Stimulated activated naive CD8-positive, alpha-beta T cell treated with anti-CD3 and anti-CD28 coated beads, Interleukin-15, Interleukin-2, amounts not matched to agents 100 ng/mL and 50 ng/mL, for 24 hours (primary cell): ENCODE measurements at regions not wholly inside any gene's neighbourhood (a gene's known extent, or its start where the extent isn't known, plus 50 kb on each side); places are given as distances from the start of the nearest gene placed in this dataset.
A peak's percentile ranks its signal among the peaks of the same experiment; 100 is the strongest.
"Not testable (repeated sequence)": the region's sequence is repeated elsewhere in the genome, so short reads cannot be mapped to it uniquely, and the experiment has no call there.

ENCODE experiments used
- H3K27ac Mint-ChIP-seq: one replicate; pipeline ENCODE4 v1.8.0; 2021; ENCODE audit warnings: mild to moderate bottlenecking, mixed read lengths
- H3K27me3 Mint-ChIP-seq: one replicate; pipeline ENCODE4 v1.8.0; 2021; ENCODE audit warnings: mixed read lengths
- H3K36me3 Mint-ChIP-seq: one replicate; pipeline ENCODE4 v1.8.0; 2021; ENCODE audit warnings: low read depth, mixed read lengths
- H3K4me1 Mint-ChIP-seq: one replicate; pipeline ENCODE4 v1.8.0; 2021; ENCODE audit warnings: low read depth, mixed read lengths
- H3K4me3 Mint-ChIP-seq: one replicate; pipeline ENCODE4 v1.8.0; 2021; ENCODE audit warnings: mild to moderate bottlenecking, mixed read lengths
- H3K9me3 Mint-ChIP-seq: one replicate; pipeline ENCODE4 v1.8.0; 2021; ENCODE audit warnings: mixed read lengths

- Mint-ChIP-seq H3K4me3 (no peak overlapping the region), H3K9me3 (no peaks in the 10 kb centered on the region), H3K27ac (peak overlapping the region; percentile 41), H3K4me1 (peaks cover 25% of the 10 kb centered on the region), H3K27me3 (no peaks in the 10 kb centered on the region), H3K36me3 (no peaks in the 10 kb centered on the region)
Measured at GRCh38 chr7:27032839-27033238, 63.0 kb downstream of the HOXA1 start.

- Mint-ChIP-seq H3K27ac (peak overlapping the region; percentile 84), H3K4me1 (peaks cover 25% of the 10 kb centered on the region), H3K27me3 (no peaks in the 10 kb centered on the region), H3K36me3 (no peaks in the 10 kb centered on the region), H3K9me3 (no peaks in the 10 kb centered on the region), H3K4me3 (peak overlapping the region; percentile 45)
Measured at GRCh38 chr7:27031289-27032172, 64.3 kb downstream of the HOXA1 start.

- no peak overlapping the region for H3K27ac Mint-ChIP-seq
- no peaks in the 10 kb centered on the region for H3K27me3 Mint-ChIP-seq
- H3K36me3 Mint-ChIP-seq = no peaks in the 10 kb centered on the region
- no peaks in the 10 kb centered on the region for H3K9me3 Mint-ChIP-seq
- no peak overlapping the region for H3K4me3 Mint-ChIP-seq
- peaks cover 25% of the 10 kb centered on the region for H3K4me1 Mint-ChIP-seq
Measured at GRCh38 chr7:27030393-27031050, 65.3 kb downstream of the HOXA1 start.

GRCh38 chr7:27025270-27025669, 70.5 kb downstream of the HOXA1 start:
- no peaks in the 10 kb centered on the region for H3K9me3 Mint-ChIP-seq

GRCh38 chr7:27010068-27010467, 85.7 kb downstream of the HOXA1 start:
- no peaks in the 10 kb centered on the region for H3K4me1 Mint-ChIP-seq
- no peak overlapping the region for H3K4me3 Mint-ChIP-seq
- H3K27me3 Mint-ChIP-seq = peaks cover 41% of the 10 kb centered on the region
- H3K27ac Mint-ChIP-seq = no peak overlapping the region
- H3K36me3 Mint-ChIP-seq = peaks cover 11% of the 10 kb centered on the region
- peaks cover 24% of the 10 kb centered on the region for H3K9me3 Mint-ChIP-seq

More at GRCh38 chr7:27025270-27025669, 70.5 kb downstream of the HOXA1 start:
- H3K27me3 Mint-ChIP-seq = peaks cover 3% of the 10 kb centered on the region
- no peak overlapping the region for H3K27ac Mint-ChIP-seq
- no peaks in the 10 kb centered on the region for H3K36me3 Mint-ChIP-seq
- H3K4me3 Mint-ChIP-seq = no peak overlapping the region
- H3K4me1 Mint-ChIP-seq = no peaks in the 10 kb centered on the region

GRCh38 chr7:27000496-27000895, 95.3 kb downstream of the HOXA1 start:
- H3K36me3 Mint-ChIP-seq = no peaks in the 10 kb centered on the region
- H3K27me3 Mint-ChIP-seq = no peaks in the 10 kb centered on the region
- no peaks in the 10 kb centered on the region for H3K4me1 Mint-ChIP-seq
- no peaks in the 10 kb centered on the region for H3K9me3 Mint-ChIP-seq
- H3K4me3 Mint-ChIP-seq = no peak overlapping the region
- no peak overlapping the region for H3K27ac Mint-ChIP-seq

GRCh38 chr7:26998284-26998683, 97.5 kb downstream of the HOXA1 start:
- H3K9me3 Mint-ChIP-seq, H3K4me1 Mint-ChIP-seq, H3K4me3 Mint-ChIP-seq, H3K27me3 Mint-ChIP-seq, H3K36me3 Mint-ChIP-seq, H3K27ac Mint-ChIP-seq: not testable (repeated sequence)

GRCh38 chr7:26995666-26996065, 100.1 kb downstream of the HOXA1 start:
- Mint-ChIP-seq H3K4me3 (no peak overlapping the region), H3K27ac (no peak overlapping the region), H3K27me3 (peaks cover 3% of the 10 kb centered on the region), H3K9me3 (no peaks in the 10 kb centered on the region), H3K36me3 (no peaks in the 10 kb centered on the region), H3K4me1 (no peaks in the 10 kb centered on the region)

- Mint-ChIP-seq H3K27ac (no peak overlapping the region), H3K36me3 (no peaks in the 10 kb centered on the region), H3K4me1 (no peaks in the 10 kb centered on the region), H3K4me3 (no peak overlapping the region), H3K27me3 (peaks cover 3% of the 10 kb centered on the region), H3K9me3 (no peaks in the 10 kb centered on the region)
Measured at GRCh38 chr7:26993816-26994810, 101.7 kb downstream of the HOXA1 start.

- Mint-ChIP-seq H3K4me3 (no peak overlapping the region), H3K9me3 (no peaks in the 10 kb centered on the region), H3K36me3 (no peaks in the 10 kb centered on the region), H3K4me1 (no peaks in the 10 kb centered on the region), H3K27ac (no peak overlapping the region), H3K27me3 (peaks cover 3% of the 10 kb centered on the region)
Measured at GRCh38 chr7:26992670-26993069, 103.1 kb downstream of the HOXA1 start.

- H3K4me1 Mint-ChIP-seq = no peaks in the 10 kb centered on the region
- no peak overlapping the region for H3K27ac Mint-ChIP-seq
- H3K4me3 Mint-ChIP-seq = no peak overlapping the region
- H3K36me3 Mint-ChIP-seq = no peaks in the 10 kb centered on the region
- no peaks in the 10 kb centered on the region for H3K9me3 Mint-ChIP-seq
- peaks cover 3% of the 10 kb centered on the region for H3K27me3 Mint-ChIP-seq
Measured at GRCh38 chr7:26991796-26992195, 104.0 kb downstream of the HOXA1 start.

- no peaks in the 10 kb centered on the region for H3K4me1 Mint-ChIP-seq
- H3K36me3 Mint-ChIP-seq = no peaks in the 10 kb centered on the region
Measured at GRCh38 chr7:26989897-26990670, 105.7 kb downstream of the HOXA1 start.

GRCh38 chr7:26988836-26989374, 106.9 kb downstream of the HOXA1 start:
- Mint-ChIP-seq H3K9me3 (no peaks in the 10 kb centered on the region), H3K4me1 (no peaks in the 10 kb centered on the region), H3K36me3 (no peaks in the 10 kb centered on the region), H3K27me3 (peaks cover 8% of the 10 kb centered on the region), H3K27ac (no peak overlapping the region), H3K4me3 (no peak overlapping the region)

More at GRCh38 chr7:26989897-26990670, 105.7 kb downstream of the HOXA1 start:
- Mint-ChIP-seq H3K9me3 (no peaks in the 10 kb centered on the region), H3K27ac (no peak overlapping the region), H3K4me3 (no peak overlapping the region), H3K27me3 (peaks cover 3% of the 10 kb centered on the region)

GRCh38 chr7:26987338-26987737, 108.5 kb downstream of the HOXA1 start:
- Mint-ChIP-seq H3K4me1 (no peaks in the 10 kb centered on the region), H3K9me3 (no peaks in the 10 kb centered on the region), H3K27ac (no peak overlapping the region), H3K27me3 (peaks cover 16% of the 10 kb centered on the region), H3K36me3 (no peaks in the 10 kb centered on the region), H3K4me3 (no peak overlapping the region)
